ENCODE measurements at regions not wholly inside any gene's neighbourhood (a gene's known extent, or its start where the extent isn't known, plus 50 kb on each side); places are given as distances from the start of the nearest gene placed in this dataset.

DNA sequence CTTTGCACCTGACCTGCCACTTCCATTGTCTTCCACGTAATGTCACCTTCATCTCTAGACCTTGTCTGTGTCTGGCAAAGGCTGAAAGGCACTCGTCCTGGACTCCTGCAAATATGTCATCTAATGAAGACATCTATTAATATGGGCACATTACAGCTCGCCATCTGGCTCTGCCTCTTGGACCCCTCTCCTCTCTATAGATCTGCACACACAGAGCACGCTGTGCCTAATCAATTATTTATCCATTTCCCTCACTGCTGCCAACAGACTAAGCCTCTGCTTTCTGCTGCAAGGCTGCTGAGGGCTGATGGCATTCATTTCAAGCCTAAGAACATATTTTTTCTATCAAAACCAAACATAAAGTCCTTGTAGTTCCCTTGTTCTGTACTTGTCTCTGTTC lies 573.0 kb downstream of the TUSC7 start:
- in situ Hi-C loops (cut with MboI; ENCODE audit: low sequenced_read_pairs): no loop called here

DNA sequence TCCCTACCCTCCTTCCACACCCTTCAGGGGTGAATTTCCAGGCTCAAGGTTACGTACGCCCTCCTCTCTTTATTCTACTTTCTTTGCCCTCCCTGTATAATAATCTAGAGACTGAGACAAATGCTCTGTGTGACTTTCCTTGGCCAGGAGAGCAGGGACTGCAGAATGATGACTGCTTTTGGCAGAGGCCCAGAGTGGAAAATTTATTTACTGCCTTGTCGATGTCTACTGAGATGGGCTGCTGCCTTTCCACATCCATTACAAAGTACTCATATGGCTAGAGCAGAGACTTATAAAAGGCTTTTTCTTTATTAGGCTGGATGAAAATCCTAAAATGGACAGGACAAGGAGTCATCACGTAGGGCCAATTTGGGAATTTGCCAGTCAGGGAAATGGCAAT lies 576.2 kb downstream of the TUSC7 start:
- in situ Hi-C loops (cut with MboI; ENCODE audit: low sequenced_read_pairs): no loop called here

DNA sequence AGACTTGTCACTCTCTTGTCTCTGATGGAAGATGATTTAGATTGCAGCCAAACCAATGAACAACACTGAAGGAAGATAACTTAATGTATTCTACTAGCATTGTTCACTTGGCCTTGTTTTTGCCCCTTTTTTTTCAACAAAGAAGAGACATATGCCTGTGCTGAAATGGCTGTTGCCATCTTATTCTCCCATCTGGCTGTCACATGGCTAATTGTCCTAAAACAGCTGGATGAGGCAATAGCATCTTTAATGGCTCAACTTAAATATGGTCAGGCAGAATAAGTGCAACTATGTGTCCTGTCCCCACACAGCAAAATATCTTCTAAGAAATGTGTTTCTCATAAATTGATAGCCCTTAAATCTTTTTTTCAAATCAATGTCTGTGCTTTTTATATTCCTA lies 576.9 kb downstream of the TUSC7 start:
- in situ Hi-C loops (cut with MboI; ENCODE audit: low sequenced_read_pairs): no loop called here

DNA sequence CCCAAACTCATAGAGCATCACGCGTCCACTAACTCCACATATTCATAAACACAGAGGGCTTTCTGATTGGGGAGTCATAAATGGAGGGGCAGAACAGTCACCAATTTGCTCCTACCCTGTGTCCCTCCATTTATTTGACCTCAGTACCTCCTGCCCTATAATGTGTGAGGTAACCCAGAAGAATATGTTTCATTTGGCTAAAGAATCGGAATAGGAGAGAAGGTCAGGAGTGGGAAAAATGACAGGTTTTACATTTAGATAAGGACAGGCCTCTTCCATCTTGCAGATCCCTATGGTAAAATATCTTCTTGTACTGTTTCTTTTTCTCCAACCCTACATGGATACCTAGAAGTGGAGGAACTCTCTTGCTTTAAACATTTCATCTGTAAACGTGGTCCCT lies 578.0 kb downstream of the TUSC7 start:
- in situ Hi-C loops (cut with MboI; ENCODE audit: low sequenced_read_pairs): no loop called here

DNA sequence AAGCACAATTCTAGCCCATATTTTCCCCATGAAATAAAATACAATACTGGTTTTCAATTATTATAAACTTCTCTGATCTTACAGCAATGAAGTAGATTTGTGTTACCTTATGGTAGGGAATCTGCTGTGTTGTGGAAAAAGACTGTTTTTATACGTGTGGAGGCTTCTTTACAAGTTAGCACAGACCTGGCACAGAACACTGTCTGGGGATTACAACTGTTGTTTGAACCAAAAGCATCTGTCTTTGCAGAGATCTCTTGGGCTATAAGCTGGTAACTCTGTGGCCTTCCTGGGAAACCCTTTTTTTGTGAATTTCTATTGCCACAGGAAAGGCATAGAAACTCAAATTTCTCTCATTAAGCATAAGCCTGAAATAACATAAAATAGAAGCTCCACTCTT lies 581.9 kb downstream of the TUSC7 start:
- in situ Hi-C loops (cut with MboI; ENCODE audit: low sequenced_read_pairs): no loop called here

DNA sequence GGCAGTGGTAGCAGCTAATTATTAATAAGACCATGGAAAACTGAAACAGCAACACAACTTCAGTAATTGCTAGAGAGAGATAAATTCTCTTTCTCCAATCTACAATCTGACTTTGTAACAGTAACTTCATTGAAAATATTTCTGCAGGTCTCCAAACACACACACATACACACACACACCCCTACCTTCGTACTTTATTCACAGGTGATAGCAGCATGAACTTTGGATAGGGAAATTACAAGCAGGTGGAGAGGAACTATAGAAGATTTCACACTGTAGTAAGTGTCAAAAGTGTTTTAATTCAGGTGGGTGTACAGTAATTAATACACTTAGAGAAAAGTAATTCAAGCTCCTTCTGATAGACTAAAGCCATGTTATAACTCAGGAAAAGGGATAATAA lies 587.5 kb downstream of the TUSC7 start:
- in situ Hi-C loops (cut with MboI; ENCODE audit: low sequenced_read_pairs): no loop called here

DNA sequence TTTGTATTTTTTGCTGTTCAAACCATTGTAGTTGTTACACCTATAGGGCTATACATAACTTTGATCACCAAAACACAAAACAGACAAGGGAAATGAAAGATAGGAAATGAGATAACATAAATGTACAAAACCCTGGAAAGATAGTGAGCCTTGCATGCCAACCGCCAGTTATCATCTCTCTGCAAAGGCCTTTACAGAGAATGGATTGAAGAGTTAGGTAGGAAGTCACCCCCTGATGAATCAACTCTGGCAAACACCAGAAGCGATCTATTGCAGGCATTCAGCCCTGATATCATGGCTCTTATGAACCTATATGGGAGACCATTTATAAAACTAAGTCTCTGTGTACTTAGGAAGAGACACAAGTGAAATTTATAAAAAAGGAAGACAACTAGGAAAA lies 588.0 kb downstream of the TUSC7 start:
- in situ Hi-C loops (cut with MboI; ENCODE audit: low sequenced_read_pairs): no loop called here

DNA sequence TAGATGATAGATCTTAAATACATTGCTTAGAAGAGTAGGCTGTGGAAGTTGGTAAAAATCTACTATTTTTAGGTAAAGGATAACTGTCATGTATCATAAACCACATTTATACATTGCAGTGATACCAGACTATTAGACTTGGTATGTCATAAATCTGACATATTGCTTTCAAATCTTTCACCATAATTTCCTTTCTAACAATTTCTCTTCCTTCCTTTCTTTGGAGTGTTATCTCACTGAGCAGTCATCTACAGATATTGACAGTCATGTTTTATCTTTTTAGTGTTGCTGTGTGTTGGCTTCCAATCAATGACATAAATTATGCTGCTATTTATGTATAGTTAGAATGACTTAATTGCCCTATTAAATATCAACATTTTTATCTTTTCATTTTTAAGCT lies 588.7 kb downstream of the TUSC7 start:
- in situ Hi-C loops (cut with MboI; ENCODE audit: low sequenced_read_pairs): no loop called here

DNA sequence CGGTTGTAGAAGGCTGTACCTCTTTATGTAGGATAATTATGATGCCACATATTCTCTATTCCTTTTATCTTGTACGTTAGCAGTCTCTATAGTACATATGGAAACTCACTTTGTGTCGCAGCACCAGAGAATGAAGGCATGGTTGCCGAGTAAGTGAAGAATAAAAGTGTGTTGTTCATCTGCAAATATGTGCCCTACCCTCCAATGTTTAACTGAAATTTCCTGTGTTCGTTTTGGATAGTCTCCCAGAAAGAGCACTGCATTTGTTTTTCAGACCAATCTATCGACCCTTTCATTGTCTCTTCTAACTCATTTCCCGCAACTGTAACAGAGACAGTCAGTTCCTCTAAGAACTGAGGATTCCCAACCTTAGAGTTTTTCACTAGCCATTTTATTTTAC lies 592.8 kb downstream of the TUSC7 start:
- in situ Hi-C loops (cut with MboI; ENCODE audit: low sequenced_read_pairs): no loop called here

DNA sequence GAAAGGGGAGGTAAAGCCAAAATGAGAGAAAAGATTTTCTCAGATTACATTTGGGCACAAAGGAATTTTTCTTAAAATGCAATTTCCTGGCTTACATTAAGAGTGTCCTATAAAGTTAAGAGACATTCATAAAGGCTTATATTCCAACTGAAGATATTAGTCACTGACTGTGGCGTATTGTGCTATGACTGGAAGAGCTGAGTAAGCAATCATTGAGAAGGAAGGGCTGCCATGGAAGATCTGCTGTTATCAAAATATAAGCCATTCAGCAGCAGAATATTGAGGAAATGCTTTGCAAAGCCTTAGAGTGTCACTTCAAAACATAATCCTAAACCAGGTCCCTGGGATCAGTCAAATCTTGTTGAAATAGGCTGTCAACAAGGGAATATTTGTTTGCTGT lies 593.9 kb downstream of the TUSC7 start:
- in situ Hi-C loops (cut with MboI; ENCODE audit: low sequenced_read_pairs): no loop called here

DNA sequence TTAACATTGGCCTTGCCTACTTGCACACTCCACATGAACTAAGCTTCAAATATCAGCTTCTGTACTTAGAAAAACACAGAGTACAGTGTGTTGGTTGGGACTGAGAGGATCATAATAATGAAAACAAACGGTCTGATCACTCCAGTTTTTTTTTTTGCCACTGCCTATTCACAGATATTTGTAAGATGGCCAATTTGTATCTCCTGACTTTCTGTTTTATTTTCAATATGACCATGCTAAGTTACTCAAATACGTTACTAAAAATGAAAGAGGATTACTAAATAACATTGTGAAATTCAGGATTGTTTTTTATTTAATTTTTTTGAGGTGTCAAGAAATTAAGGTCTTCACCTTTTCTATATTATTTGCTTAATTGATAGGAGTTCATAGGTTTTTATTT lies 595.1 kb downstream of the TUSC7 start:
- in situ Hi-C loops (cut with MboI; ENCODE audit: low sequenced_read_pairs): no loop called here

DNA sequence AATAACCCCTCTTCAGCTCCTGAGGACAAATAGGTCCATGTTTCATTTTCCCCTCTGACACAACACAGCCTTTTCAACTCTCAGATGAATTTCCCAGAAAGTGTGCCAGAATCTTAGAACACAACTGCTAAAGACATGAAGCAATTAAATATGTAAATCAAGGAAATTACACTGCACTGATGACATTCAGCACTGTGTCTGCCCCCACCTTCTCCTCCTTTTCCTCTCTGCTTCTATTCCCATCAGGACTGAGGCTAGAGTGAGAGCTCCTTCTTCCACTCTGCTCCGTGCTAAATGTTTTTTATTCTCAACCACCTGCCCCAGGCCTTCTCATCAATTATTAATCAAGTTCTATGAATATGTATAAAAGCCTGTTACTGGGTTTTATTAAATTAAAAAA lies 596.1 kb downstream of the TUSC7 start:
- in situ Hi-C loops (cut with MboI; ENCODE audit: low sequenced_read_pairs): no loop called here

DNA sequence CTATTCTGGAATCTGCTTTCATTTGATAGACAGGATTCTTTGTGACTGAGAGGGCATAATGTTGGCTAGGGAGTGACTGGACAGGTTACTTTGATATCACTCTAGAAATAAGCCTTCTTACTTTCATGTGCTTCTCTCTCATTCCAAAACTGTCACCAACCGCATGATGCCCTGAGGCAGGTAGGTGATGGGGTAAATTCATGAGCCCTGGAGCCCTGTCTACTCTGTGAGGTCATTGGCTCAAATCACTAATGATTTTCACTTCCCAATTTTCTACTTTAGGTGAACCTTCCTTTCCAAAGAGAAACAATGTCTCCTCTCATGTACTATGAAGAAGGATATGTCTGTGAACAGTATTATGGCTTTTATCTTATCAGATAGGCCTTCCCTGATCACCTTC lies 596.7 kb downstream of the TUSC7 start:
- in situ Hi-C loops (cut with MboI; ENCODE audit: low sequenced_read_pairs): no loop called here

DNA sequence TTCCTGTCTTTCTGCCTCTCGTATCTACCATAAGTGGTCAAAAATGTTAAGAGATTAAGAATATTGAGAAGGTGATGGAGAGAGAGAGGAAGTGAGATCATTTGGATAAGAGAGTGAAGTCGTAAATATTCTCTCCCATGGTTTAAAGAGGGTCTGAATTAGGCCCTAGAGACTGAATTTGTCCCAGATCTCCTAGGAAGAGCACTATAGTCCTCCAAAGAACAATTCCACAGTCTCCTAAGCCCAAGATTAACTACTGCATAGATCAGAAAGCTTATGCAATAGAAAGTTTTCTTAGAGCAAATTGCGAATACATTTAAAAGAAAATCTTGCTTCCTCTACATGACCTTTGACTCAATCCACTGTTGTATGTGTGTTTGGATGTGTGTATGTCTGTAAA lies 598.8 kb downstream of the TUSC7 start:
- in situ Hi-C loops (cut with MboI; ENCODE audit: low sequenced_read_pairs): no loop called here

DNA sequence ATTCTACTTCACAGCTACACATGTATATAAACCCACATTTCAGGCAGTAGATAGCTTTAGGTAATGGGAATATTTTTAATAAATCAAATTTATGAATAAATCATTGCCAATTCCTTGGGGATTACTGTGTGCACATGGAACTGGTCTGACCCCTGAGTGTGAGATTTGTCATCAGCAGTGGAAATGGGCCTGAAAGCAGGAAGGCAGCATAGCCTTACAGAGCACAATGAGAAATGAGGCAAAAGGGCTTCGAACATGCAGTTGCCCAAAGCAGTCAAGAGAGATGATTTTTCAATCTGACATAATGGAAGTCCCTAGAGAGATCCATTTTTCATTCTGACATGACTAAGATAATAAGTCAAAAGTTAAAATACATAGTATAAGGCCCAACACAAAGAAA lies 599.2 kb downstream of the TUSC7 start:
- in situ Hi-C loops (cut with MboI; ENCODE audit: low sequenced_read_pairs): no loop called here

DNA sequence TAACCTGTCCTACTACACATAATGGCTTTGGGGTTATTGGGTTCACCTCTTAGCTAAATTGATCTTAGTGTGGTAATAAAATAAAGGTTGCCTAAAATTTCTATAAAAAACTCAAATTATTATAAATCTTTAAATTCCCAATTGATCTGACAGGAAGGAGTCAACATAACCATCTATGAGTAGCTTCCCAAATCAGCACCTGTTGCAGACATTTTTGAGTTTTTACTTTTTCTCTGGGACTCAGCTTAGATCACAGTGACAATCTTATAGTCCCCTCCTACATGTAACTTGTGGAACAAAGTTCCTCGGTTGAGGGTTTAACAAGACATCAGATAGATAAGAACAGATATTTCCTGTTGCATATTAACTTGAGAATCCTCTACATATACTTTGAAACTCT lies 601.0 kb downstream of the TUSC7 start:
- in situ Hi-C loops (cut with MboI; ENCODE audit: low sequenced_read_pairs): no loop called here

DNA sequence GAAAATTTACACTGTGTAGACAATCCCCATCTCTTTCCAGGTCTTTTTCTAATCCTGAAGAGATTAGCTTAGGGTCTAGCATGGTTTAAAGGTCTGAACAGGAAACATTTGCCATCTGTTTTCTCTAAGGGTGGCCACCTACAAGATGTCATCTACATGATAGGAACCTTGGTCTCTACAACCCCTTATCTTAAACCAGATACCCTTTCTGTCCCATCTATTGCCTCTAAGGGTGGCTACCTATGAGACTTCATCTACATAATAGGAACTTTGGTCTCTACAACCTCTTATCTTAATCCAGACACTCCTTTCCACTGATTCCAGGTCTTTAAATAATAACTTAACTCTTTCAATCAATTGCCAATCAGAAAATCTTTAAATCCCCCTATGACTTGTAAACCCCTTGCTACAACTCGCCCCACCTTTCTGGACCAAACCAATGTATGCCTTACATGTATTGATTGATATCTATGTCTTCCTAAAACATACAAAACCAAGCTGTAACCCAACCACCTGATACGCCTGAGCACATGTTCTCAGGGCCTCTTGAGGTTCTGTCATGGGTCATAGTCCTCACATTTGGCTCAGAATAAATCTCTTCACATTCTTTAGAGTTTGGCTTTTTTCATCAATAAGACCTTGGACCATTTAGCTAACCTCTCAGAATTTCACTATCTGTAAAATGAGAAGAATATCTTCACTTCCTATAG lies 605.0 kb downstream of the TUSC7 start:
- in situ Hi-C loops (cut with MboI; ENCODE audit: low sequenced_read_pairs): no loop called here

DNA sequence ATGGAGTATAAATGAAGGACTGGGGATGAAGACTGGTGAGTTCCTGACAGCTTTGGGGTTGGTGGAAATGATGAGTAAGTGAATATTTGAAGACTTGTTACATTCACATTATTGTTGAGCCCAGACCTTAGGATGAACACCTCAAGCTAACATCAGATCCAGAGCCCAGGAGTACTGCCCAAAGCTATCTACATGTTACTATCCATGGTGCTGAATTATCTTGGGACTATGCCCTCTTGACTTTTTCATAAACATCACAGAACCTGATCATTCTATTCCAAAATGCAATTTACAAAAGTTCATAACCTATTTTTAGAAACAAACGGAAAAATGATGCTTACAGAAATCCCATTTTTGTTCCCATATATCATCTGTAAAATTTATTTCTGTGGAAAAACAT lies 613.3 kb downstream of the TUSC7 start:
- in situ Hi-C loops (cut with MboI; ENCODE audit: low sequenced_read_pairs): no loop called here

DNA sequence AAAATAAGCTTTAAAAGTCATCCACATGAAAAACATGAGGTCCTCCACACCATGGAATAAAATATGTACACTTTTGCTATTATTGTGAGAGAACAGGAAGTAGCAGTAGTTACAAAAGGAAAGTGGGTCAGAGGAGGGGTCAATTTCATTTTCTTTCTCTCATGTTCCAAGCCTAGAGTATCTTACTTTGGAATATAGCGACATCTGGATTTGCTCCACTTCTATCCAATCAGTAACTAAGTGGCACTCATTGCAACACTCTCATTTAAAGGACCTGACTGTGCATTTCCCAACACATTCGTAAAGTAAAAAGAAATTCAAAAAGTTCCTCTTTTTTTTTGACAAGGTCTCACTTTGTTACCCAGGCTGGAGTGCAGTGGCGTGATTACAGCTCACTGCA lies 637.3 kb downstream of the TUSC7 start:
- in situ Hi-C loops (cut with MboI; ENCODE audit: low sequenced_read_pairs): no loop called here

DNA sequence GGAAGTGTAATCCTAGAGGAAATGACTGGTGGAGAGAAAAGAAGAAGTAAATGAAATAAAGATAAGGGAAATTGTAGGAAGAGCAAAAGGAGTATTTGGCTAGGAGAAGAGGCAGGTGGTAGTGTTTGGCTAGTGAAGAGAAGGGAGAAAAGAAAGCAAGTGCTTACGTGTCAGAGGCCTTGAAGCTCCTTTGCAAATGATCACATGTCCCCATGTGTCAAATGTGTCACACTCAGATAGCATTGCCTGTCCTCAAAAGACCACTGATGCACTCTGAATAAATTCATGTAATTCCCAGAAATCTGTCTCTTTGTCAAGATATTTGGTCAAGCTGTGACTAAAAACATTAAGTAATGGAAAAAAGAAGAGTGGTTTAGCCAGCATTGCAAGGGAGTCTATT lies 639.3 kb downstream of the TUSC7 start:
- in situ Hi-C loops (cut with MboI; ENCODE audit: low sequenced_read_pairs): no loop called here

DNA sequence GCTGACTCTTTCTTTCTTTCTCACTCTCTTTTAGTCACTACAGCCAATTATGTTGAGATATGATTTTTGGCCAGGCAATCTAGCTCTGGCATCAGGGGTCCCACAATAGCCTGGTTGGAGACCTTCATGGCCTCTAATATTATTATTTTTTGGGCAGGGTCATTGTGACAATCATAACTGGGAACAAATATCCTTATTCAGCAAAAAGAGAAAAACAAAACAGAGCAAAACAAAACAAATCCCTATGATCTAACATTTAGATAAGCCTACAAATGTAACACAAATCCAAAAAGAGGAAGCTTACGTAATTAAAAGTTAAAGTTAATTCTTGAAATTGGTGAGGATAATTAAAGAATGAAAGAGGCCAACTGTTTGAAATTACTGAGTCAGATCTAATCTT lies 640.0 kb downstream of the TUSC7 start:
- in situ Hi-C loops (cut with MboI; ENCODE audit: low sequenced_read_pairs): no loop called here

DNA sequence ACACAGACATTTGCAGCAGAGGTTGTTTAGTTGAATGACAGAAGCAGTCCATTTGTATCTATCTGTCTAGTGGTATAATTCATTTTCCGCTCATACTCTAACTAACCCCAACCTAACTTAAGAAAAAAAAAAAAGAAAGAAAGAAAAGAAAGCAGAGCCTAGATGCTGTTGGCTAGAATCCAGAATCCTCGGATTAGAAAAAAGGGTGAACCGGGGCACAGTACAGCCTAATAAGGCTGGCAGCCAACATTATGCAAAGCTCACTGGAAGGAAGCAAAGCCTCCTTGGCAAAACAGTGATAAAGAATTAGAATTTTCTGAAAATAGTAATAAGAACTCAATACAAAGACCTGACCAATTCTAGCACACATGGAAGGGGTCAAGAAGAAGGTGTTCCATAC lies 640.8 kb downstream of the TUSC7 start:
- in situ Hi-C loops (cut with MboI; ENCODE audit: low sequenced_read_pairs): no loop called here

DNA sequence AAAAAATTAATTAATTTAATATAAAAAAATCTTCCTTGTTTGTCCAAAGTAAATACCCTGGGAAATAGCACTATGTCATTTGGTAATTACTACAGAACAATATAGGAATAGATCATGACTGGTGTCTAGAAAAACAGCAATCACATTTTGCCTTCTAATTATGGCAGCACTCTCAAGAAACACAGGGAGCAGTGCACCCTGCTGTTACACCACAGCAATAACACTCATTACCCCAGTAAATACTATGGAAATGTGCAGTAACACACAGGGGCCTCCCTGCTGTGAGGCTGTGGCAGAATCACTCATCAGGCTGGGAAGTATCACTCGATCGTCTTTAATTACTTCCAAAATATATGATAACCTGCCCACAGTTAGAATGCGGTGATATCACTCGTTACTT lies 646.0 kb downstream of the TUSC7 start:
- in situ Hi-C loops (cut with MboI; ENCODE audit: low sequenced_read_pairs): no loop called here
